ENCODE measurements at regions not wholly inside any gene's neighbourhood (a gene's known extent, or its start where the extent isn't known, plus 50 kb on each side); places are given as distances from the start of the nearest gene placed in this dataset.
A peak's percentile ranks its signal among the peaks of the same experiment; 100 is the strongest.

GRCh38 chr16:85401917-85402766 is 211.0 kb upstream of the GSE1 start:
- H3K9me3 ChIP-seq = no peaks in the 10 kb centered on the region
- peak in 1 of 2 donors; percentile 55 for DNase-seq (ENCODE audit: low spot score in 2 of 2)
- H3K27ac ChIP-seq = no peak overlapping the region
- H3K36me3 ChIP-seq = no peaks in the 10 kb centered on the region
- peaks cover 7% of the 10 kb centered on the region for H3K4me1 ChIP-seq
- H3K4me3 ChIP-seq = no peak overlapping the region
- TF ChIP-seq POLR2AphosphoS5 (IDR thresholded peaks at IDR 0.05) (no peak), CTCF (IDR thresholded peaks at IDR 0.05) (no peak), EP300 (IDR thresholded peaks at IDR 0.05) (no peak), POLR2A (IDR thresholded peaks at IDR 0.05) (no peak)
- 94% methylated on average over 23 of the region's 30 CpGs for WGBS
- no peaks in the 10 kb centered on the region for H3K27me3 ChIP-seq

- Histone ChIP-seq H3K4me3 (no peak overlapping the region), H3K27me3 (no peaks in the 10 kb centered on the region), H3K27ac (no peak overlapping the region), H3K36me3 (no peaks in the 10 kb centered on the region), H3K9me3 (no peaks in the 10 kb centered on the region), H3K4me1 (no peaks in the 10 kb centered on the region)
- WGBS = 67% methylated on average over 19 of the region's 19 CpGs
- no peak for TF ChIP-seq EP300 (IDR thresholded peaks at IDR 0.05)
- no peak for TF ChIP-seq POLR2A (IDR thresholded peaks at IDR 0.05)
- no peak for TF ChIP-seq CTCF (IDR thresholded peaks at IDR 0.05)
- no peak for TF ChIP-seq POLR2AphosphoS5 (IDR thresholded peaks at IDR 0.05)
- DNase-seq (ENCODE audit: low spot score in 2 of 2) = peak in 1 of 2 donors; percentile 53
These were observed 210.0 kb upstream of the GSE1 start for GRCh38 chr16:85402910-85403692.

- no peaks in the 10 kb centered on the region for H3K9me3 ChIP-seq
- TF ChIP-seq POLR2AphosphoS5 (IDR thresholded peaks at IDR 0.05) (no peak), EP300 (IDR thresholded peaks at IDR 0.05) (no peak), CTCF (IDR thresholded peaks at IDR 0.05) (no peak), POLR2A (IDR thresholded peaks at IDR 0.05) (no peak)
- H3K4me1 ChIP-seq = no peaks in the 10 kb centered on the region
- peak in 1 of 2 donors; percentile 35 for DNase-seq (ENCODE audit: low spot score in 2 of 2)
- no peaks in the 10 kb centered on the region for H3K36me3 ChIP-seq
- H3K27me3 ChIP-seq = no peaks in the 10 kb centered on the region
- no peak overlapping the region for H3K4me3 ChIP-seq
- H3K27ac ChIP-seq = no peak overlapping the region
- WGBS = 96% methylated on average over 6 of the region's 6 CpGs
These were observed 209.4 kb upstream of the GSE1 start for GRCh38 chr16:85403693-85404092.

GRCh38 chr16:85412911-85413520 is 200.1 kb upstream of the GSE1 start:
- Histone ChIP-seq H3K4me3 (no peak overlapping the region), H3K4me1 (peaks cover 11% of the 10 kb centered on the region), H3K27ac (no peak overlapping the region), H3K9me3 (no peaks in the 10 kb centered on the region), H3K36me3 (peaks cover 6% of the 10 kb centered on the region), H3K27me3 (no peaks in the 10 kb centered on the region)
- TF ChIP-seq EP300 (IDR thresholded peaks at IDR 0.05) = no peak
- no peak for TF ChIP-seq POLR2A (IDR thresholded peaks at IDR 0.05)
- TF ChIP-seq CTCF (IDR thresholded peaks at IDR 0.05) = no peak
- no peak for TF ChIP-seq POLR2AphosphoS5 (IDR thresholded peaks at IDR 0.05)
- 96% methylated on average over 22 of the region's 25 CpGs for WGBS
- DNase-seq (ENCODE audit: low spot score in 2 of 2) = peak in 1 of 2 donors; percentile 58
